ENCODE measurements at regions not wholly inside any gene's neighbourhood (a gene's known extent, or its start where the extent isn't known, plus 50 kb on each side); places are given as distances from the start of the nearest gene placed in this dataset.

DNA sequence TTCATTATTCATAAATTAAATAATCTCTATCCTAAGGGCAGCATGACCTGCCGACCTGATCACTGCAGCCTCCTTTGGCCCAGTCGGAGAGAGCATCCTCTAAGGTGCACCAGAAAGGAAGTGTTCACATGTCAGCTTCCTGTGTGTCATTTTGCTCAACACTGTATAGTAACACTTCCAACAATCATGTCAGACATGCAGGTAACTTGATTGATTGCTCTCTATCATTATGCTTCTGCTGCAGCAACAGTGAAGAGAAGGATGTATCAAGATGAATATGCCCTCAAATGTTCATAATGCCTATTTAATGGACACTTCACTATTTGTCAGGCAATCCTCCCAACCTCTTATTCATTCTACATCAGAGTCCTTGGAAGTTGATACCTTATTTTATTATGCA lies 332.3 kb downstream of the CDH7 start:
- TF ChIP-seq POLR2AphosphoS5 (IDR thresholded peaks at IDR 0.05) (no peak), POLR2A (IDR thresholded peaks at IDR 0.05) (no peak)
- TF ChIP-seq, protein P1, sequence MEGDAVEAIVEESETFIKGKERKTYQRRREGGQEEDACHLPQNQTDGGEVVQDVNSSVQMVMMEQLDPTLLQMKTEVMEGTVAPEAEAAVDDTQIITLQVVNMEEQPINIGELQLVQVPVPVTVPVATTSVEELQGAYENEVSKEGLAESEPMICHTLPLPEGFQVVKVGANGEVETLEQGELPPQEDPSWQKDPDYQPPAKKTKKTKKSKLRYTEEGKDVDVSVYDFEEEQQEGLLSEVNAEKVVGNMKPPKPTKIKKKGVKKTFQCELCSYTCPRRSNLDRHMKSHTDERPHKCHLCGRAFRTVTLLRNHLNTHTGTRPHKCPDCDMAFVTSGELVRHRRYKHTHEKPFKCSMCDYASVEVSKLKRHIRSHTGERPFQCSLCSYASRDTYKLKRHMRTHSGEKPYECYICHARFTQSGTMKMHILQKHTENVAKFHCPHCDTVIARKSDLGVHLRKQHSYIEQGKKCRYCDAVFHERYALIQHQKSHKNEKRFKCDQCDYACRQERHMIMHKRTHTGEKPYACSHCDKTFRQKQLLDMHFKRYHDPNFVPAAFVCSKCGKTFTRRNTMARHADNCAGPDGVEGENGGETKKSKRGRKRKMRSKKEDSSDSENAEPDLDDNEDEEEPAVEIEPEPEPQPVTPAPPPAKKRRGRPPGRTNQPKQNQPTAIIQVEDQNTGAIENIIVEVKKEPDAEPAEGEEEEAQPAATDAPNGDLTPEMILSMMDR (IDR thresholded peaks at IDR 0.05): no peak
